Muscle layer of duodenum (tissue), 2 donors: ENCODE measurements at regions not wholly inside any gene's neighbourhood (a gene's known extent, or its start where the extent isn't known, plus 50 kb on each side); places are given as distances from the start of the nearest gene placed in this dataset.

Experiments used
- H3K27ac ChIP-seq: one replicate; pipeline ENCODE4 v1.7.0; 2013; ENCODE audit warnings: mild to moderate bottlenecking, low read length
- H3K27me3 ChIP-seq: one replicate; pipeline ENCODE4 v1.7.0; 2013; ENCODE audit warnings: low read depth, mild to moderate bottlenecking, control low read depth, low read length
- H3K36me3 ChIP-seq, 2 donors: one replicate each; pipeline ENCODE4 v1.7.0; 2013; ENCODE audit warnings: low read length in 2 of 2, control low read depth in 1 of 2, mild to moderate bottlenecking in 1 of 2; ENCODE audit not compliant: insufficient read depth in 2 of 2, control insufficient read depth in 1 of 2
- H3K4me1 ChIP-seq, 2 donors: one replicate each; pipeline ENCODE4 v1.7.0; 2013; ENCODE audit warnings: low read length in 2 of 2, mild to moderate bottlenecking in 2 of 2, control low read depth in 1 of 2, moderate library complexity in 1 of 2; ENCODE audit not compliant: insufficient read depth in 2 of 2, control insufficient read depth in 1 of 2
- H3K4me3 ChIP-seq, 2 donors: one replicate each; pipeline ENCODE4 v1.7.0; 2013; ENCODE audit warnings: low read length in 2 of 2, low read depth in 1 of 2, mild to moderate bottlenecking in 1 of 2
- H3K9me3 ChIP-seq, 2 donors: one replicate each; pipeline ENCODE4 v1.7.0; 2013; ENCODE audit warnings: low read length in 2 of 2, control low read depth in 1 of 2, mild to moderate bottlenecking in 1 of 2; ENCODE audit not compliant: control insufficient read depth in 1 of 2
- donor health status: healthy.

DNA sequence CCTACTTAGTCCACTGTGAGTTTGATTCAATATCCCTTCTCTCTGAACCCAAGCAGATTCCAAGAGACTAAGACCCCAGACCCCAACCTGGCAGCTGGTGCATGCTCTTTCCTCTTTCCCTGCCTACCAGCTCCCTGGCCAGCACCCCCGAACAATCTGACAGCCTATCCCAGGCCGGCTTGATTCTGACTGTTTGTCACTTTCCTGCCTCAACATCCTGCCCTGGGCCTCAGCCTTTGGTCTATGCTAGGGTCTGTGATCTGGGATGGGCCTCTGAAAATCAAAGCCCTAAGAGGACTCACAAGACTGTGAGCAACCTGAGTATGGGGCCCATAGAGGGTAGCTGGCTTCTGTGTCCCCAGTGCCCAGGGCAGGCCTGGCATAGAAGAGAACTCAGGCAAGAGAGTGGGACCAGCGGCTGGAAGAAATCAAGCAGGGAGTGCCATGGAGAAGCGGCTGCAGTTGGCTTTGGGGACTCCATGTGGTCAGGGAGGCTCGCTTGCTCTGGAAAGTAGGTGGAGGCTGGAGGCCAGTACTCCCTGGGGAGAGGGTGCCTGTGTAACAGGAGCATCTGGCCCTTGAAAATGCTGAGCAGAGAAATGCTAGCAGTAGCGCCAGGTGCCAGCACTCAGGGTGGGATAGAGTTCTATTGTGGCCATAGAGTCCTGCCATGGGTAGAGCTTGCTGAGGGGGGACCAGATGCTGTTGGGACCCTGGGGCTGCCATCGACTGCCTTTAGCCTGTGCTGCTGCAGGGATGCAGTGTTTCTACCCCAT, 343.9 kb downstream of the DYSF start:
- Histone ChIP-seq H3K4me3 (no peak overlapping the region), H3K27me3 (no peaks in the 10 kb centered on the region), H3K27ac (no peak overlapping the region), H3K4me1 (no peaks in the 10 kb centered on the region), H3K36me3 (no peaks in the 10 kb centered on the region), H3K9me3 (no peaks in the 10 kb centered on the region)

DNA sequence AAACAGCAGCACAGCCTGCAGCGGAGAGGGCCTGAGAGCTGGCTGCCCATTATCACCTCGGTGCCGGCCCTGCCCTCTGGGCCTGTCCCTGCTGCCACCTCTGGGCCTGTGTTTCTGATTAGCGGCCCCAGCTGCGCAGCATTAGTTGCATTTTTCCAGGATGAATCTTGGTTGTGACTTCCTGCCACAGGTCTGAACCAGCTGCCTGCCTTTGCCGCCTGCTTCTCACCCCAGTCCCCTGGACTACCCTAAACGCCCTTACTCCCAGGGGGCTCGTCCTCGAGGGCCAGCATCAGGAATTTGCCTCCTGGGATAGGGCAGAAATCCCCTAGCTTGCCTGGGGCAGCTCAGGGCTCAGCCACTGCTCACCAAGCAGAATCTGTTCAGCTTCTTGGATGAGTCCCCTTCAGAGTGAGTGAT, 342.8 kb downstream of the DYSF start:
- no peaks in the 10 kb centered on the region for H3K36me3 ChIP-seq
- no peak overlapping the region for H3K4me3 ChIP-seq
- H3K9me3 ChIP-seq = no peaks in the 10 kb centered on the region
- H3K27me3 ChIP-seq = no peaks in the 10 kb centered on the region
- H3K27ac ChIP-seq = no peak overlapping the region
- H3K4me1 ChIP-seq = no peaks in the 10 kb centered on the region

DNA sequence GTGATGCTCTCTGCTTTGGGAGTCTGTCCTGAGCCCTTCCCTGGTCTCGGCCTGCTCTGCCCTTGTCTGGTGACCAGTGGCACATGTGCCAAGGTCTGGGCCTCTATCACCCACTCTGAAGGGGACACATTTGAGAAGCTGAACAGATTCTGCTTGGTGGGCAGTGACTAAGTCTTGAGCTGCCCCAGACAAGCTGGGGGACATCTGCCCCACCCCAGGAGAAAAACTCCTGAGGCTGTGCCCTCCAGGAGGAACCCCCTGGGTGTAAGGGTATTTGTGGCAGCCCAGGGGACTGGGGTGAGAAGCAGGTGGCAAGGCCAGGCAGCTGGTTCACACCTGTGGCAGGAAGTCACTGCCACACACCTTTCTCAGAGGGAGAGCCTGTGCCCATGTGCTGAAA, 342.1 kb downstream of the DYSF start:
- H3K36me3 ChIP-seq = no peaks in the 10 kb centered on the region
- H3K27me3 ChIP-seq = no peaks in the 10 kb centered on the region
- no peaks in the 10 kb centered on the region for H3K4me1 ChIP-seq
- H3K4me3 ChIP-seq = no peak overlapping the region
- no peak overlapping the region for H3K27ac ChIP-seq
- H3K9me3 ChIP-seq = no peaks in the 10 kb centered on the region

DNA sequence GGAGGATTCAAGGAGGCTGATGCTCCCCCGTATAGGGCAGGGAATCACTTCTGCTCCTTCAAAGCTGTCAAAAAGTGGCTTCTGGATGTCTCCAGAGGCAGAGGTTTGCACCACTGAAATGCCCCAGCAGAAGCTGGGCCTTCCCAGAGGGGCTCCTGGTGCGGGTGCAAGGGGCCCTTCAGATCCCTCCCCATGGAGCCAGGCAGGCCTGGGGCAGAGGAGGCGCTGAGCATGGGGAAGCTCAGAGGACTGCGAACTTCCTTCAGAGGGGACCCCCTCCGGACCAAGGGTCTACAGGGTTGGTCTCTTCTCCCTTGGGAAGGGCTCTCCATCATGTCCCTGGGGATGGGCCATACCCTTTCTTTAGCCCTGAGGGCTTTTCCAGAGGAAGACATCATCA, 341.2 kb downstream of the DYSF start:
- no peaks in the 10 kb centered on the region for H3K9me3 ChIP-seq
- no peaks in the 10 kb centered on the region for H3K4me1 ChIP-seq
- no peak overlapping the region for H3K4me3 ChIP-seq
- no peaks in the 10 kb centered on the region for H3K27me3 ChIP-seq
- no peak overlapping the region for H3K27ac ChIP-seq
- H3K36me3 ChIP-seq = no peaks in the 10 kb centered on the region

DNA sequence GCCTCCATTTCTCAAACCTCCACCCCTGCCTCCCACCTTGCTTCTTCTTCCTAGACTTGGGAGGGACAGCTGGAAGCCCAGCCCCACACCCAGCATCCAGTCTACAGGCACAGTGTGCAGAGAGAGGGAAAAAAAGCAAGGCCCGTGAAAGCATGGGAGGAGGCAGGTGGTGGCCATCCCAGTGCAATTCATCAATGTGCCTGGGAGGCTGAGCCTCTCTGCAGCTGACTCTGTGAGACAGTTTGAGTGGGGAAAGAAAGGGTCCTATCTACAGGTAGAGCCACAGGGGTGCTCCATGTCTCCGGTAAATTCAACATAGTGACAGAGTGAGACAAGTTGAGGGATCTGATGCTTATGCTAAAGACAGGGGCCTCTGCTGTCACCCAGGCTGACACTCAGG, 340.6 kb downstream of the DYSF start:
- Histone ChIP-seq H3K9me3 (no peaks in the 10 kb centered on the region), H3K4me3 (no peak overlapping the region), H3K4me1 (no peaks in the 10 kb centered on the region), H3K36me3 (no peaks in the 10 kb centered on the region), H3K27ac (no peak overlapping the region), H3K27me3 (no peaks in the 10 kb centered on the region)

DNA sequence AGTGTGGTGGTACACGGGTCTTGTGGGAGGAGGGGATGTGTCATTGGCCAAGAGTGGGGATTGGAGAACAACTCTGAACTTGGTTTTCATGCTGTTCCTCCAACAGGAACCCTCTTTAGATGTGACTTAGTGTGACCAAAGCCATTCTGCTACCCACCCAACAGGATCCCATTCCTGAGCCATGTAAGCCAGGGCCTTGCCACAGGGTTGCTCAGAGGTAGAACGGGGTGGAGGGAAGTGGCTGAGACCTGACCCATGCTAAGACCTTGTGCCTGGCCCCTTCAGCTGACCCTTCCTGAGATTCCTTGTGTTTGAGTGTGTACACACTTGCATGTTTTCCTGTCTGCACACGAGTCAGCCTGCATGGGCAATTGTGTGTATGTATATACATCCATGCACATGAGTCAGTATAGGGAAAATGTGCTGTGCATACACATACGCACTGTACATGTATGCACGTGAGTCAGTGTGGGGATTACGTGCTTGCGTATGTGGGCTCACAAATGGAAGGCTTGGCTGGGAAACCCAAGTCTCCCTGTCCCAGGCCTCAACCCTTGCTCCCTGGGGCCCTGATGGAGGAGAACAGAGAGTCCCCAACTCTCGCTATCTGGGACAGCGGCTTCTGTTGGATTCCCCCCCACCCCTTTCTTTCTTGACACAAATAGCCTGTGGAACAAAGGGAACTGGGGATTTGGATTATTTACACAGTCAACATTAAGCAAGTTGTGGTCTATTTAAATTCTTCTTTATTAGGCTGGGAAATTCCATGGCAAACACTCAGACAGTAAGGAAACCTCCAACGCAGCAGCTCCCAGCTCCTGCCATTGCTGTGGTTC, 339.8 kb downstream of the DYSF start:
- Histone ChIP-seq H3K27me3 (no peaks in the 10 kb centered on the region), H3K36me3 (no peaks in the 10 kb centered on the region), H3K4me3 (no peak overlapping the region), H3K27ac (no peak overlapping the region), H3K9me3 (no peaks in the 10 kb centered on the region), H3K4me1 (no peaks in the 10 kb centered on the region)

DNA sequence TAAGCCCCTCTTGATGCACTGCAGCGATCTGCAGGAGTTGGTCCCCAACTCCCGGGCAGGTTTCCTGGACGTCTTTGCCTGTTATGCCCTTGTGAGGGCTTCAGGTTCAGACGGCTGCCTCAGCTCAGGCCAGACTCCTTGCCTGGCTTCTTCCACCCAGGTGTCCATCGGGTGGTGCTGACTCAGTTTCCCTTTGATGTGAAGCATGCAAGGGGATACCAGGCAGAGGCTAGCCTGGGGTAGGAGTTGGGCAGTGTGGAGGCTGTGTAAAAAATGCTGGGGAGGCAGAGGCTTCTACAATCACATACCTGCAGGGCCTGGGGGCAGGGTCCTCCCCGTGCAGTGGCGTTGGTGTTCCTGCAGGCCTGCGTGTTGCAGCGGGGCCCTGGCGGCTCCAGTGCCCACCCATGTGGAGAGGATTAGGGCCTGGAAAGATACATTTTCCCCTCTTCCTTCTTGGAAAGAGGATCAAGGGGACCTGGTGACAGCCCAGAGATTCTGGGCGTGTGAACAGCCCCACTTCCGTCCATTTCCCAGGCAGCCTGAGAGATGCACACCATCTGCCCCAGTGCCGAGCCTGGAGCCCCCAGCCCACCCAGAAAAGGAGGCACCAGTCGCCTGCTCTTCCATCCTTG, 338.3 kb downstream of the DYSF start:
- Histone ChIP-seq H3K4me1 (no peaks in the 10 kb centered on the region), H3K27me3 (no peaks in the 10 kb centered on the region), H3K27ac (no peak overlapping the region), H3K36me3 (no peaks in the 10 kb centered on the region), H3K4me3 (no peak overlapping the region), H3K9me3 (no peaks in the 10 kb centered on the region)

DNA sequence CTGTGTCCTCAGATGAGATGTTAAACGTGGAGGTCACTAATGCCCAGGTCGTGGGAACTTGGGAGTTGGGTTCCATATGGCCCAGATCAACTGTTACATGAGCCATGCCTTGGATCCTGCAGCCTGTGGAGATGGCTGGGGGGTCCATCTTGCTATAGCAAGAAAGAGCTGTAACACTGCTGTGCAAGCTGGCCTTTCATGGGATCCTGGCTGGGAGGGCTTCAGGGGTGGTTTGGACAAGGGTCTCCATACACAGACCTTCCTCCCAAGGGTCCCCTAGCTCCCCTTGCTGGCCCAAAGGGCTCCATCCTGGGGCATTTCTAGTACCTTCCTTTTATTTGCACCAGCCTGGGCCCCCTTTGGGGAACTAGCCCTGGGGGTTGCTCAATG, 337.7 kb downstream of the DYSF start:
- H3K36me3 ChIP-seq = no peaks in the 10 kb centered on the region
- no peaks in the 10 kb centered on the region for H3K27me3 ChIP-seq
- no peak overlapping the region for H3K4me3 ChIP-seq
- H3K4me1 ChIP-seq = no peaks in the 10 kb centered on the region
- no peak overlapping the region for H3K27ac ChIP-seq
- H3K9me3 ChIP-seq = no peaks in the 10 kb centered on the region

DNA sequence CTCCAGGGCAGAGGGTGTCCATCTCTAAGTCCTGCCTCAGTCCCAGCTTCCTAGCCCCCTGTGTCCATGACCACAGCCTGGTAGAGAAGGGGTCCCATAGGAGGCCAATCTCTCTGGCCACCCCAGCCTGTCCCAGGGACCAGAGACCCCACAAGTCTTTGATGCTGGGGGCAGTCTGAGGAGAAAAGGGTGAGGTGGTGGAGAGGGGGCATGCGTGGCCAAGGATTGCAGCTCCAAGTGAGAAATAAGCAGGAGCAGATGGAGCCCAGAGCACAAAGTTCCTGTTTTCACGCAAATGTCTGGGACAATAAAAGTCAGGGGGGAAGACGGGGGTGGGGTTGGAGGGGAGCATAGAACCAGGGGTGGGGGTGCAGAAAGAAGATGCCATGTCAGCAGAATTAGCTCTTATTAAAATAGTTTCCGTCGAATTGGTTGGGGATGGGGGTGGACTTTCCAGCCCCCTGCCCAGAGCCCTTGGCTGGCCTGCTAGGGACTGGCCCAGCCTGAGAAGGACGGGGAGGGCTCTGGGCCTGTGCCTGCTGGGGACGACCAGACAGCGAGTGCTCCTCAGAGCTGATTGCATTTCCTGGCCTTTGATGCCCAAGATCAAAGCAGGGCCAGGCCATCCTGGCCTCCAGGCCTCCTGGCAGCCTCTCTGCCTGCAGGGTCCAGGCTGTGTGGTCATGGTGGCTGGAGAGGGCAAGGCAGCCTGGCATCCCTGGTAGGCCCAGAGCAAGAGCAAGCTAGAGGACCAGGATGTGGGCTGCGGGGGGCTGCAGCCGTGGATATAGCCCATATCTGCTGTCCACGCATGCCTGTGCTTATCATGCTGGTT, 337.1 kb downstream of the DYSF start:
- H3K4me1 ChIP-seq = no peaks in the 10 kb centered on the region
- H3K27me3 ChIP-seq = no peaks in the 10 kb centered on the region
- H3K27ac ChIP-seq = no peak overlapping the region
- H3K36me3 ChIP-seq = no peaks in the 10 kb centered on the region
- H3K4me3 ChIP-seq = no peak overlapping the region
- H3K9me3 ChIP-seq = no peaks in the 10 kb centered on the region

DNA sequence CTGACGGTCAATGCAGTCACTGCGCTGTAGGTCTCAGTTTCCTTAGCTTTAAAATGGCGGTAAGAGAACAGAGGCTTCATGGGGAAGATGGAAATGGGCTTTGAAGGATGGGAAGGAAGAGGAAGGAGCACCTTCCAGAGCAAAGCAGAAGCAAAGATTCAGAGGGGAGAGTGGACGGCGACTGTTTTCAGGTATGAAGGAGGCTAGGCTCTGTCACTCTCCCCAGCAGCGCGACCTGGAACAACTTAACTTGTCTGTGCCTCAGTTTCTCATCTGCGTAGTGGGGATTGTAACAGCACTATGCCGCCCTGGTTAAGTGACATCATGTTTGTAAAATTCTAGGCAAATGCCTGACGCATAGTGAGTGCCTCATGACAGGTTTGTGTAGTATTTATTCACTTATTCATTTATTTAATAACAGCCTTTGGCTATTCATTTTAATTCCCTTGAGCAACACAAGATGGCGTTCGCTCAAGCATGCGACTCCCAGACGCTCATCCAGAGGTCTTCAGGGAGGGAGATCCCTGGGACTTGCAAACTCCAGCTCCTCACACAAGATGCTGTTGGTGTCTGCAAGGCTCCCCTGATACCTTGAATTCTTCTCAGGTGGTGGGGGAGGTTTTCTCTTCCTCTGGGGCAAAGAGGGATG, 336.3 kb downstream of the DYSF start:
- H3K4me1 ChIP-seq = no peaks in the 10 kb centered on the region
- no peak overlapping the region for H3K4me3 ChIP-seq
- no peaks in the 10 kb centered on the region for H3K9me3 ChIP-seq
- no peaks in the 10 kb centered on the region for H3K36me3 ChIP-seq
- H3K27me3 ChIP-seq = no peaks in the 10 kb centered on the region
- no peak overlapping the region for H3K27ac ChIP-seq
